ENCODE measurements at regions not wholly inside any gene's neighbourhood (a gene's known extent, or its start where the extent isn't known, plus 50 kb on each side); places are given as distances from the start of the nearest gene placed in this dataset.

- no peak for TF ChIP-seq CTCF (conservative IDR thresholded peaks at IDR 0.05 in 1 of 2, IDR thresholded peaks at IDR 0.05 in 1 of 2; ENCODE audit: low read depth in 1 of 2, low read length in 2 of 2)
- no peak for TF ChIP-seq EZH2 (IDR thresholded peaks at IDR 0.05; ENCODE audit: low read length, missing control alignments)
Observed at GRCh38 chr10:81546243-81546642, 328.8 kb upstream of the NRG3 start.

All from fibroblast of lung (primary cell).